Esophagus muscularis mucosa (tissue), 3 donors: ENCODE measurements at regions not wholly inside any gene's neighbourhood (a gene's known extent, or its start where the extent isn't known, plus 50 kb on each side); places are given as distances from the start of the nearest gene placed in this dataset.

Experiments used
- CTCF ChIP-seq, 3 experiments: fragments of 200-600 bp in 2 of 3; fragments of 450-650 bp in 1 of 3; sonication (generic) in 2 of 3; IDR thresholded peaks; one replicate each; pipeline ENCODE4 v1.5.1; 2017 to 2019; ENCODE audit warnings: antibody characterized with exemption in 3 of 3, mild to moderate bottlenecking in 2 of 3, moderate library complexity in 1 of 3
- POLR2A ChIP-seq: fragments of 450-650 bp; IDR thresholded peaks from one replicate; pipeline ENCODE4 v1.6.1; 2017; ENCODE audit warnings: antibody characterized with exemption, moderate library complexity, mild to moderate bottlenecking, low read depth
- POLR2AphosphoS5 ChIP-seq, 2 donors: sonication (generic); formaldehyde crosslinking; IDR thresholded peaks; one replicate each; pipeline ENCODE4 v1.6.1; 2017; ENCODE audit warnings: antibody characterized with exemption in 2 of 2

- TF ChIP-seq CTCF (IDR thresholded peaks at IDR 0.05) (no peak), POLR2AphosphoS5 (IDR thresholded peaks at IDR 0.05) (no peak), POLR2A (no peak)
Measured at GRCh38 chr4:187125062-187125461, 401.4 kb upstream of the FAT1 start.
